OCI-LY7 (cell line): ENCODE measurements at regions not wholly inside any gene's neighbourhood (a gene's known extent, or its start where the extent isn't known, plus 50 kb on each side); places are given as distances from the start of the nearest gene placed in this dataset.

Experiments
- BruUV-seq: library from RNA; stranded (reverse); fragments of 400-500 nt; replicated peaks from 2 replicates; lab custom pipeline; 2021; lab: Mats Ljungman, UMichigan
- CTCF ChIA-PET: fragments of 300-600 bp; sonication (Branson Sonifier 250); formaldehyde crosslinking; loops from one replicate; lab custom pipeline; 2022; ENCODE audit warnings: antibody characterized with exemption; ENCODE audit not compliant: unreplicated experiment; lab: Charles Lee
- POLR2A ChIA-PET: fragments of 300-600 bp; sonication (Branson Sonifier 250); formaldehyde crosslinking; loops from one replicate; lab custom pipeline; 2022; ENCODE audit warnings: antibody characterized with exemption; lab: Charles Lee
- DNase-seq: peaks from one replicate; pipeline ENCODE4 v3.0.0-alpha.2; 2015; ENCODE audit warnings: low spot score
- H2AFZ ChIP-seq: fragments of 200-600 bp; sonication (generic), shearing (Covaris generic); 2 replicates; pipeline ENCODE4 v1.6.1; 2014; ENCODE audit warnings: mild to moderate bottlenecking, antibody characterized with exemption, low read length, moderate library complexity
- H3K27ac ChIP-seq: fragments of 200-600 bp; sonication (generic); 2 replicates; pipeline ENCODE4 v1.5.1; 2014; ENCODE audit warnings: mixed run types, low read depth, mild to moderate bottlenecking, moderate library complexity, low read length, inconsistent platforms; ENCODE audit not compliant: poor library complexity, severe bottlenecking
- H3K36me3 ChIP-seq: fragments of 200-600 bp; sonication (generic); 2 replicates; pipeline ENCODE4 v1.6.1; 2014; ENCODE audit warnings: mild to moderate bottlenecking, antibody characterized with exemption, low read length, moderate library complexity, mixed read lengths; ENCODE audit not compliant: insufficient read depth
- H3K4me1 ChIP-seq: fragments of 200-600 bp; sonication (generic); 2 replicates; pipeline ENCODE4 v1.5.1; 2014; ENCODE audit warnings: mild to moderate bottlenecking, low read length; ENCODE audit not compliant: insufficient read depth, poor library complexity, severe bottlenecking
- H3K4me2 ChIP-seq: fragments of 200-600 bp; sonication (generic); 2 replicates; pipeline ENCODE4 v1.6.1; 2014; ENCODE audit warnings: mild to moderate bottlenecking, low read length
- H3K4me3 ChIP-seq: fragments of 200-600 bp; sonication (generic); 2 replicates; pipeline ENCODE4 v1.5.1; 2014; ENCODE audit warnings: mild to moderate bottlenecking, low read depth, low read length; ENCODE audit not compliant: poor library complexity, severe bottlenecking
- H3K79me2 ChIP-seq: fragments of 200-600 bp; sonication (generic); 2 replicates; pipeline ENCODE4 v1.6.1; 2016; ENCODE audit warnings: low read depth, mild to moderate bottlenecking, low read length, moderate library complexity, mixed read lengths; ENCODE audit not compliant: insufficient read depth
- H3K9me2 ChIP-seq: fragments of 200-600 bp; sonication (generic); 2 replicates; pipeline ENCODE4 v1.6.1; 2016; ENCODE audit warnings: mild to moderate bottlenecking, low read length, mixed read lengths; ENCODE audit not compliant: insufficient read depth
- H3K9me3 ChIP-seq: fragments of 200-600 bp; sonication (generic); 2 replicates; pipeline ENCODE4 v1.6.1; 2014; ENCODE audit warnings: mild to moderate bottlenecking, mixed run types, low read length, mixed read lengths
- H4K20me1 ChIP-seq: fragments of 200-600 bp; sonication (generic); 2 replicates; pipeline ENCODE4 v1.6.1; 2014; ENCODE audit warnings: mild to moderate bottlenecking, antibody characterized with exemption, low read length, moderate library complexity, mixed read lengths; ENCODE audit not compliant: insufficient read depth
- EZH2phosphoT487 ChIP-seq: fragments of 200-600 bp; sonication (generic); IDR thresholded peaks from 2 replicates; pipeline ENCODE4 v1.6.1; 2018; ENCODE audit warnings: low read depth, borderline replicate concordance, mild to moderate bottlenecking, mixed run types, antibody characterized with exemption, low read length, moderate library complexity, mixed read lengths
- intact Hi-C: fragments of 100-400 bp; cut with micrococcal nuclease; formaldehyde crosslinking; loops from one replicate; pipeline ENCODE4 v1.10.0; 2022; ENCODE audit not compliant: unreplicated experiment
- TF ChIP-seq, protein P1 (sequence below): fragments of 200-600 bp; sonication (generic); conservative IDR thresholded peaks from 2 replicates; pipeline ENCODE4 v1.5.1; 2014; ENCODE audit warnings: mild to moderate bottlenecking, antibody characterized with exemption, low read length, moderate library complexity, mixed read lengths

DNA sequence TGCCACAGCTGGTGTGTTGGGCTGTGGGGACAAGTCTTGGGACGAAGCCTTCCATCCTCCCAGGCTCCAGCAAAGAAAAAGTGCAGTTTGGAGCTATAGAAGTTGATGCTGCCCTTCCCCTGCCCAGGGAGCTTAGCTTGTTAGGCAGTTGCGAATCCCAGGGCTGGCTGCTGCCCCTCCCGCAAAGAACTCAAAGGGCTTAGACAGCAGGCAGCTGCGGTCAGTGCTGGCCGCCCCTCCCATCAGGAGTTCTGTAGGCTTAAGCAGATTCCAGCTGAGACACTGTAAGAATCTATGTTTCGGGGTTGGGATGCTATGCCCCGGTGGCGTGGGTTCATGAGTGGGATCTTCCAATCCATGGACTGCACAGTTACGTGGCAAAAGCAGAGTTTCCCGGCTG, 956.7 kb downstream of the GLUD2 start:
- H2AFZ ChIP-seq, result no peak overlapping the region
- TF ChIP-seq, protein P1, sequence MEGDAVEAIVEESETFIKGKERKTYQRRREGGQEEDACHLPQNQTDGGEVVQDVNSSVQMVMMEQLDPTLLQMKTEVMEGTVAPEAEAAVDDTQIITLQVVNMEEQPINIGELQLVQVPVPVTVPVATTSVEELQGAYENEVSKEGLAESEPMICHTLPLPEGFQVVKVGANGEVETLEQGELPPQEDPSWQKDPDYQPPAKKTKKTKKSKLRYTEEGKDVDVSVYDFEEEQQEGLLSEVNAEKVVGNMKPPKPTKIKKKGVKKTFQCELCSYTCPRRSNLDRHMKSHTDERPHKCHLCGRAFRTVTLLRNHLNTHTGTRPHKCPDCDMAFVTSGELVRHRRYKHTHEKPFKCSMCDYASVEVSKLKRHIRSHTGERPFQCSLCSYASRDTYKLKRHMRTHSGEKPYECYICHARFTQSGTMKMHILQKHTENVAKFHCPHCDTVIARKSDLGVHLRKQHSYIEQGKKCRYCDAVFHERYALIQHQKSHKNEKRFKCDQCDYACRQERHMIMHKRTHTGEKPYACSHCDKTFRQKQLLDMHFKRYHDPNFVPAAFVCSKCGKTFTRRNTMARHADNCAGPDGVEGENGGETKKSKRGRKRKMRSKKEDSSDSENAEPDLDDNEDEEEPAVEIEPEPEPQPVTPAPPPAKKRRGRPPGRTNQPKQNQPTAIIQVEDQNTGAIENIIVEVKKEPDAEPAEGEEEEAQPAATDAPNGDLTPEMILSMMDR, result no peak
- no peak for TF ChIP-seq EZH2phosphoT487
- H3K4me3 ChIP-seq, result no peak overlapping the region
- no peaks in the 10 kb centered on the region for H4K20me1 ChIP-seq
- intact Hi-C loops, result no loop called here
- H3K9me2 ChIP-seq, result no peaks in the 10 kb centered on the region
- no peaks in the 10 kb centered on the region for H3K79me2 ChIP-seq
- H3K4me2 ChIP-seq, result no peak overlapping the region
- ChIA-PET POLR2A (no interaction called here), CTCF (no interaction called here)
- H3K27ac ChIP-seq, result no peak overlapping the region
- no TSS peak for BruUV-seq
- H3K9me3 ChIP-seq, result no peaks in the 10 kb centered on the region
- H3K4me1 ChIP-seq, result no peaks in the 10 kb centered on the region
- no peak for DNase-seq
- H3K36me3 ChIP-seq, result no peaks in the 10 kb centered on the region

DNA sequence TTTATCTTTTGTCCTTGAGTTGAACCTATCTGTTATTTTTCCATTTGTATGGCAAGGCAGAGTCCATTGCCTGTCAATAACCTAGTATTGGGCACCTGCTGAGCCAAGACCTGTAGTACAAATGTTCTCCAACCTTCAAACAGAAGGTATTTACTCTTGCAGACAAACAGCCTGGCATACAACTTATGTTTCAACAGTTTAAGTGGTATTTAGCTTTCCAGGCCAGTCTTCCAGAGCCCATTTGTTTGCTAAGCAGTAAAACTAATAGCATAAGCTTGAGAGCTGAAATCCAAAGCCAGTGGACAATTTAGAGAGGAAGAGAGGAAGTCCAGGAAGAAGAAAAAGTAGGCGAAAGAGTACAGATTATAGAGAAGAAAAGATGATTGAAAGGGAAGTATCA, 979.3 kb downstream of the GLUD2 start:
- Histone ChIP-seq H4K20me1 (no peaks in the 10 kb centered on the region), H3K9me2 (no peaks in the 10 kb centered on the region), H3K4me1 (no peaks in the 10 kb centered on the region), H3K27ac (no peak overlapping the region), H3K36me3 (no peaks in the 10 kb centered on the region), H3K9me3 (no peaks in the 10 kb centered on the region), H3K4me2 (no peak overlapping the region), H3K79me2 (no peaks in the 10 kb centered on the region), H2AFZ (no peak overlapping the region), H3K4me3 (no peak overlapping the region)
- ChIA-PET CTCF (no interaction called here), POLR2A (no interaction called here)
- no peak for TF ChIP-seq EZH2phosphoT487
- TF ChIP-seq, protein P1, result no peak
- intact Hi-C loops, result no loop called here
- no peak for DNase-seq
- BruUV-seq, result no TSS peak

DNA sequence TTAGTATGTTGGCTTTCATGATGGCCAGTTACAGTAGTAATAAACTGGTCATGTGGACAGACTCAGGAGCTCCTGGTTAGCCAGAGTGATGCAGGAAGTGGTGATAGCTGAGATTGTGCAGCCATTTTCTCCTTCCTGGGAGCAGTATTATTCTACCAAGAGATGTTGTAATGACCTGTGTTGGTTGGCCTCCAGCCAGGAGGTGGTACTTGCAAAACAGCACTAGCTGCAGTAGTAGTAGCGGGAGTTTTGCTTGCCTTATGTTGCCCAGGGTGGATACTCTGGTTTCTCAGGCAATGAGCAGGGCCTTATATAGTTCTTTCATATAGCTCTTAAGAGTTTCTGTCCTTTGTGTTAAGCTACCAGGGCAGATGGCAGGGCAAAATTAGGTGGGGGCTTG, 998.8 kb downstream of the GLUD2 start:
- Histone ChIP-seq H2AFZ (no peak overlapping the region), H3K27ac (no peak overlapping the region), H3K4me3 (no peak overlapping the region), H3K4me2 (no peak overlapping the region), H3K36me3 (no peaks in the 10 kb centered on the region), H3K4me1 (no peaks in the 10 kb centered on the region), H3K9me2 (no peaks in the 10 kb centered on the region), H3K9me3 (no peaks in the 10 kb centered on the region), H3K79me2 (no peaks in the 10 kb centered on the region), H4K20me1 (no peaks in the 10 kb centered on the region)
- DNase-seq, result no peak
- POLR2A ChIA-PET, result no interaction called here
- CTCF ChIA-PET, result no interaction called here
- TF ChIP-seq, protein P1, result no peak
- no peak for TF ChIP-seq EZH2phosphoT487
- intact Hi-C loops, result no loop called here
- no TSS peak for BruUV-seq
